ENCODE measurements at regions not wholly inside any gene's neighbourhood (a gene's known extent, or its start where the extent isn't known, plus 50 kb on each side); places are given as distances from the start of the nearest gene placed in this dataset.

GRCh38 chr5:161089569-161089968 is 237.6 kb upstream of the ATP10B start:
- TF ChIP-seq YY1 (IDR thresholded peaks at IDR 0.05; ENCODE audit: insufficient read depth, insufficient read length) (no peak), SUZ12 (IDR thresholded peaks at IDR 0.05; ENCODE audit: extremely low read depth, insufficient read depth, insufficient read length) (no peak)

Measured in NT2/D1 (cell line).